ENCODE measurements at regions not wholly inside any gene's neighbourhood (a gene's known extent, or its start where the extent isn't known, plus 50 kb on each side); places are given as distances from the start of the nearest gene placed in this dataset.

- TF ChIP-seq LEF1 (IDR thresholded peaks at IDR 0.05; ENCODE audit: borderline replicate concordance): no peak
- no peak for TF ChIP-seq NFRKB (IDR thresholded peaks at IDR 0.05)
- no peak for TF ChIP-seq ELF4 (IDR thresholded peaks at IDR 0.05)
- no peak for TF ChIP-seq BHLHE40 (IDR thresholded peaks at IDR 0.05; ENCODE audit: borderline replicate concordance)
- no peak for TF ChIP-seq HDGF (IDR thresholded peaks at IDR 0.05; ENCODE audit: borderline replicate concordance)
- no peak for TF ChIP-seq ARNT (IDR thresholded peaks at IDR 0.05)
- no peak for TF ChIP-seq FOXK2 (IDR thresholded peaks at IDR 0.05)
- TF ChIP-seq TARDBP (IDR thresholded peaks at IDR 0.05): no peak
- no peak for TF ChIP-seq CTBP1 (IDR thresholded peaks at IDR 0.05; ENCODE audit: borderline replicate concordance)
- TF ChIP-seq SP1 (IDR thresholded peaks at IDR 0.05): no peak
- no peak for TF ChIP-seq SUZ12 (IDR thresholded peaks at IDR 0.05)
- no peak for TF ChIP-seq PKNOX1 (IDR thresholded peaks at IDR 0.05)
These were observed 546.1 kb downstream of the PPP4R3C start for GRCh38 chrX:26916991-26917390.

Measured in HEK293T (cell line).